ENCODE measurements at regions not wholly inside any gene's neighbourhood (a gene's known extent, or its start where the extent isn't known, plus 50 kb on each side); places are given as distances from the start of the nearest gene placed in this dataset.

DNA sequence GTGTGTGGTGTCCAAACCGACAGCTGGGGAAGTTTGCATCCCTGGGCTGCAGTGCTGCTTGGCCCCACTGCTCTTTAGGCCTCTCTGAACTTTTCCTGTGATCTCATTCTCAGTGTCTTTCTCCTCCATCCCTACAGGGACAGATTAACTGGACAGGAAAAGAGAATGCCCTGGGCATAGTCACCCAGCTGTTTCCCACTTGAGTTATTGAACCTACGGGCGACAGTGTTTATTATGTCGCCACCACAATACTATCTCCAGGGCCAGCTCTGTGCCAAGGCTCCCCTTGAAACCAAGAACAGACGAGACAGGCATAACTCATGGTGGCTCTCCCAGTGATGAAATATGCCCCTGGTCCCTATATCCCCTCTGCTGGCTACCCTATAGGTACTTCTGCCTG is 147.8 kb upstream of the EPHA7 start:
- H3K4me1 Mint-ChIP-seq = no peaks in the 10 kb centered on the region
- Histone ChIP-seq H3K9me3 (ENCODE audit: control extremely low read depth in 1 of 3, control insufficient read depth in 2 of 3, insufficient read depth in 1 of 3, low read length in 2 of 3) (no peaks in the 10 kb centered on the region), H3K4me1 (ENCODE audit: control insufficient read depth in 2 of 2, insufficient read depth in 2 of 2, low read length in 2 of 2) (no peaks in the 10 kb centered on the region), H3K79me2 (ENCODE audit: control insufficient read depth, insufficient read depth, low read length) (no peaks in the 10 kb centered on the region), H3K4me3 (ENCODE audit: control extremely low read depth in 1 of 5, extremely low read depth in 1 of 5, insufficient read depth in 1 of 5, low read depth in 2 of 5, low read length in 4 of 5) (no peak overlapping the region), H3K27me3 (replicated peaks in 1 of 4; ENCODE audit: control extremely low read depth in 1 of 4, control insufficient read depth in 3 of 4, insufficient read depth in 4 of 4, low read length in 3 of 4) (no peaks in the 10 kb centered on the region), H3K27ac (ENCODE audit: low read length in 2 of 2) (no peak overlapping the region), H3K4me2 (replicated peaks; ENCODE audit: low read depth, low read length, poor library complexity, severe bottlenecking) (no peak overlapping the region), H4K20me1 (ENCODE audit: control insufficient read depth, insufficient read depth, low read length, poor library complexity, severe bottlenecking) (no peaks in the 10 kb centered on the region), H3K9ac (ENCODE audit: low read length) (no peak overlapping the region), H3K36me3 (replicated peaks in 1 of 2; ENCODE audit: control extremely low read depth in 1 of 2, control insufficient read depth in 1 of 2, extremely low read depth in 1 of 2, insufficient read depth in 2 of 2, low read length in 1 of 2) (no peaks in the 10 kb centered on the region), H2AFZ (ENCODE audit: insufficient read depth, low read depth, low read length, poor library complexity, severe bottlenecking) (no peak overlapping the region)
- no peak overlapping the region for H3K4me3 Mint-ChIP-seq
- intact Hi-C loops (cut with micrococcal nuclease) = no loop called here
- POLR2A ChIA-PET = no interaction called here
- TF ChIP-seq, protein P1, sequence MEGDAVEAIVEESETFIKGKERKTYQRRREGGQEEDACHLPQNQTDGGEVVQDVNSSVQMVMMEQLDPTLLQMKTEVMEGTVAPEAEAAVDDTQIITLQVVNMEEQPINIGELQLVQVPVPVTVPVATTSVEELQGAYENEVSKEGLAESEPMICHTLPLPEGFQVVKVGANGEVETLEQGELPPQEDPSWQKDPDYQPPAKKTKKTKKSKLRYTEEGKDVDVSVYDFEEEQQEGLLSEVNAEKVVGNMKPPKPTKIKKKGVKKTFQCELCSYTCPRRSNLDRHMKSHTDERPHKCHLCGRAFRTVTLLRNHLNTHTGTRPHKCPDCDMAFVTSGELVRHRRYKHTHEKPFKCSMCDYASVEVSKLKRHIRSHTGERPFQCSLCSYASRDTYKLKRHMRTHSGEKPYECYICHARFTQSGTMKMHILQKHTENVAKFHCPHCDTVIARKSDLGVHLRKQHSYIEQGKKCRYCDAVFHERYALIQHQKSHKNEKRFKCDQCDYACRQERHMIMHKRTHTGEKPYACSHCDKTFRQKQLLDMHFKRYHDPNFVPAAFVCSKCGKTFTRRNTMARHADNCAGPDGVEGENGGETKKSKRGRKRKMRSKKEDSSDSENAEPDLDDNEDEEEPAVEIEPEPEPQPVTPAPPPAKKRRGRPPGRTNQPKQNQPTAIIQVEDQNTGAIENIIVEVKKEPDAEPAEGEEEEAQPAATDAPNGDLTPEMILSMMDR (IDR thresholded peaks at IDR 0.05) = no peak
- TF ChIP-seq EZH2 (IDR thresholded peaks at IDR 0.05; ENCODE audit: borderline replicate concordance, insufficient read depth, low read depth, low read length, poor library complexity, severe bottlenecking) = no peak
- DNase-seq = no peak
- 80% methylated on average over 5 of the region's 5 CpGs for WGBS (ENCODE audit: insufficient coverage)
- CTCF ChIA-PET = no interaction called here
- no peaks in the 10 kb centered on the region for H3K27me3 Mint-ChIP-seq
- no peak overlapping the region for H3K27ac Mint-ChIP-seq
- ATAC-seq (ENCODE audit: low read depth) = no peak
- no peaks in the 10 kb centered on the region for H3K9me3 Mint-ChIP-seq (ENCODE audit: insufficient read depth)

DNA sequence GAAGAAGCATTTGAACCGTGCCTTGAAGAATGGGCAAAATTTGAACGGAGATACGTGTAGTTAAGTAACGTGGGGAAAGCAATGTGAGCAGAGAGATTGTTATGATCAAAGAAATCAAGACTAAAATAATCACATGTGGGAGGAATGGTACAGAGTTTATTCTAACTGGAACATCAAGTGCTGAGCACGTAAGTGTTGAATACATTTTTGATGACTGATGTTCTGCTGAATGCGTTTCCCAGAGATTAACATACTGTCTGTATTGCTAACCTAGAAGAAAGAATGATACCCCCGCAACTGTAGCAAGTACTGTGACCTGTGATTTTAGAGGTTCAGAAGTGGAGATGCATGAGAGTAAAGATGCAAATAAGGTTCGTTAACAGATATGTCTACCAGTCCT is 146.9 kb upstream of the EPHA7 start:
- Histone ChIP-seq H4K20me1 (ENCODE audit: control insufficient read depth, insufficient read depth, low read length, poor library complexity, severe bottlenecking) (no peaks in the 10 kb centered on the region), H3K36me3 (replicated peaks in 1 of 2; ENCODE audit: control extremely low read depth in 1 of 2, control insufficient read depth in 1 of 2, extremely low read depth in 1 of 2, insufficient read depth in 2 of 2, low read length in 1 of 2) (no peaks in the 10 kb centered on the region), H3K9me3 (ENCODE audit: control extremely low read depth in 1 of 3, control insufficient read depth in 2 of 3, insufficient read depth in 1 of 3, low read length in 2 of 3) (no peaks in the 10 kb centered on the region), H3K79me2 (ENCODE audit: control insufficient read depth, insufficient read depth, low read length) (no peaks in the 10 kb centered on the region), H3K27ac (ENCODE audit: low read length in 2 of 2) (no peak overlapping the region), H3K4me2 (replicated peaks; ENCODE audit: low read depth, low read length, poor library complexity, severe bottlenecking) (no peak overlapping the region), H3K27me3 (replicated peaks in 1 of 4; ENCODE audit: control extremely low read depth in 1 of 4, control insufficient read depth in 3 of 4, insufficient read depth in 4 of 4, low read length in 3 of 4) (no peaks in the 10 kb centered on the region), H3K4me1 (ENCODE audit: control insufficient read depth in 2 of 2, insufficient read depth in 2 of 2, low read length in 2 of 2) (no peaks in the 10 kb centered on the region), H3K4me3 (ENCODE audit: control extremely low read depth in 1 of 5, extremely low read depth in 1 of 5, insufficient read depth in 1 of 5, low read depth in 2 of 5, low read length in 4 of 5) (no peak overlapping the region), H2AFZ (ENCODE audit: insufficient read depth, low read depth, low read length, poor library complexity, severe bottlenecking) (no peak overlapping the region), H3K9ac (ENCODE audit: low read length) (no peak overlapping the region)
- Mint-ChIP-seq H3K4me1 (no peaks in the 10 kb centered on the region), H3K9me3 (ENCODE audit: insufficient read depth) (no peaks in the 10 kb centered on the region), H3K27me3 (no peaks in the 10 kb centered on the region), H3K27ac (no peak overlapping the region), H3K4me3 (no peak overlapping the region)
- intact Hi-C loops (cut with micrococcal nuclease) = no loop called here
- ChIA-PET CTCF (no interaction called here), POLR2A (no interaction called here)
- ATAC-seq (ENCODE audit: low read depth) (no peak), DNase-seq (no peak)
- WGBS (ENCODE audit: insufficient coverage) = 93% methylated on average over 5 of the region's 8 CpGs
- TF ChIP-seq, protein P1 (IDR thresholded peaks at IDR 0.05) = no peak
- TF ChIP-seq EZH2 (IDR thresholded peaks at IDR 0.05; ENCODE audit: borderline replicate concordance, insufficient read depth, low read depth, low read length, poor library complexity, severe bottlenecking) = no peak

Measured in B cell (primary cell).